Superior temporal gyrus (tissue), 1 donor: ENCODE measurements at regions not wholly inside any gene's neighbourhood (a gene's known extent, or its start where the extent isn't known, plus 50 kb on each side); places are given as distances from the start of the nearest gene placed in this dataset.

Experiments used
- DNase-seq: peaks from one replicate; pipeline ENCODE4 v3.0.0-alpha.2; 2016; ENCODE audit errors: extremely low spot score

DNA sequence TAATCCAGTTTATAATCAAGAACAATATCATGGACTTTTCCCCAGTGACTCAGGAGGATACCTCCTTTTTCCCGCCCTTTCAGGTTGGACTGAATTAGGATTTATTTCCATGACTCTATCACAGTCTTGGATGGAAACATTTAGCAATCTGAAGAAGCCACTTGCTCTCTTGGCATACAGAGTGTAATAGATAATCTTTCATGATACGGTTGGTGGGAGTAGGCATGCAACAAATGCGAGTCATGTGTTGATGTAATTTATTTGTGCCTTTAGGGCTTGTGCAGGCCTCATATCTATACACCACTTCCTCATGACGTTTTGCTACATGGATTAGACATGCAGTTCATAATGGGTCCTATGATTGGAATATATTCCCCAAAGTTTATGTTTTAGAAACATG lies 54.2 kb upstream of the MCTP2 start:
- DNase-seq = no peak

DNA sequence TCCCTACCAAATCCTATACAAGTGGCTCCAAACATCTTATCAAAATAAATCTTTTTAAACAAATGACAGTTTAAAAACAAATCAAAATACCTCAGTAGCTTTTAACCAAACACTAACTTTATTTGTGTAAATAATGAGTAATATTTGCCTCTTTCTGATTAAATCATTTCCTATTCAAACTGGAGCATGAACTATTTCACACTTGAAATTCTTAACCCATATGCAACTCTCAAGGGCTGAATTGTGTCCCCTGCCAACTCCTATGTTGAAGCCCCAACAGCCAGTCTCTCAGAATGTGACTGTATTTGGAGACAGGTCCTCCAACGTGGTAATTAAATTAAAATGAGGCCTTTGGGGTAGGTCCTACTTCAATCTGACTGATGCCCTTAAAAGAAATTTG lies 55.9 kb upstream of the MCTP2 start:
- DNase-seq = no peak

DNA sequence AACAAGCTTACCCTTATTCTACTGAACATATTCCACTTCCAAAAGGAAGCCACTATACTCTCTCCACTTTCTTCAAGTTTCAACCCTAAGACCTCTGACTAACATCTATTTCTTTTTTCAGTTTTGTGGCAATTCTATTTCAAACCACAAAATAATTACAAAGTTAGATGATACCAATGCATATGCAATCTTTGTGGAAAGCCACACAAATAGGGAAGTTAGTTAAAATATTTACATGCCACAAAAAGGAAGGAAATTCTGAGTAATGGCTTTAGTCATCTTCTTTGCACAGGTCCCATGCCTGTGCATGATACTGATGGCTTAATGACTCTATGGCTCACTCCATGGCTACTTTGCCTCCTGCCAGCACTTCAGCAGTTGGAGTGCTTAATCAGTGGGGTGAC lies 57.0 kb upstream of the MCTP2 start:
- no peak for DNase-seq

DNA sequence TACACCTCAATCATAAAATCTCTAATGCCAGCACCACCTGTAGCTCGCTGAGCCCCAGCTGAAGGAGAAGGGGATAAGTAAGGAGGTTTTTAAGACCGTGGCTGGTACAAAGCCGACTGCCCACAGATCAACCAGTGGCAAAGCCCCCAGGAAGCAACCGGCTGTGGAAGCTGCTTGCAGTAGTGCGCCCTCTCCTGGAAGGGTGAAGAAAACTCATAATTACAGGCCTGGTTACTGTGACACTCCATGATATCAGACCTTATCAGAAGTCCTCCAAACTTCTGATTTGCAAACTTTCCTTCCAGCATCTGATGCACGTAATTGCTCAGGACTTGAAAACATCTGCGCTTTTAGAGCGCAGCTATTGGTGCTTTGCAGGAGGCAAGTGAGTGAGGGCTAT lies 63.1 kb upstream of the MCTP2 start:
- no peak for DNase-seq

DNA sequence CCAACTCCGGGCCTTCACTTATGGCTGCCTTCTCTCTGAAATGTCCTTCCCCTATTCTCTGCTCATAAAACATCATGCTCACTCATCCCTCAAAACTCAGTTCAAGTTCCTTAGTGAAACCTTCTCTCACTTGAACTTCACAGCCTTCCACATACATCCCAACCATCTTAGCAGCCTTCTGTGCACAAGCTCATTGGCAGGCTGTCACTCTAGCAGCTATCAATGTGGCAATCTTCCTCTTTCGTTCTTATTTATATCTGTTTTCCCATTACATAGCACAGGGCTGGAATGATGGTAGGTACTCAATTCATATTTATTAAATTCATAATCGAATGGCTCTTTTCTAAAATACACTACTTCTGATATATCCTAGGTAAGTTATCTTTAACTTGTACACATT lies 66.4 kb upstream of the MCTP2 start:
- DNase-seq = peak; percentile 9

DNA sequence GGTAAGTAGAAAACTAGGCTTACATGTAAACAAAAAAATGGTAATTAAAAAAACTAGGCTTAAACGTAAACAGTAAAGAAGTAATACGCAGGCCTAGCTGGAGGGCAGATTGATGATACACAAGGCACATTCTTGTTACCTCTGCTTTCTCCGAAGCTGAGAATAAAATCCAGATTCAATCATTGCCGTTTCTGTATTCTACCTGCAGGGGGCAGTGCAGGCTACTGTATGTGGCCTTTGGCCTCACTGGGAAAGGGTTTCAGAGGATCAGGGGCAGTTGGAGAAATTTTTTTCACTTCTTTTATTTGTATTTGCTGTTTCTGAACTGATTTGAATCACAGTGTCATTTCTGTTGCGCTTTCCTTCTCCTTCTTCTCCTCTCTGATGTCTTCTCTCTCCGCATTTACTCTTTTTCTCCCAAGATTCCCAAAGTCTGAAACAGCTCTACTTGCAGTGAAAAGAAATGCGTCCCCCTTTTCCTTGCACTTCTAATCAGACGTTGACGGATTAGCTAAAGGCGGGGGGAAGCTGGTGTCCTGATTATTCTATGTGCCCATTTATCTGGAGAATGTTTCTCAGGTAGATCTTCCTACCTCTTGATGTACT lies 67.1 kb upstream of the MCTP2 start:
- peak; percentile 78 for DNase-seq

DNA sequence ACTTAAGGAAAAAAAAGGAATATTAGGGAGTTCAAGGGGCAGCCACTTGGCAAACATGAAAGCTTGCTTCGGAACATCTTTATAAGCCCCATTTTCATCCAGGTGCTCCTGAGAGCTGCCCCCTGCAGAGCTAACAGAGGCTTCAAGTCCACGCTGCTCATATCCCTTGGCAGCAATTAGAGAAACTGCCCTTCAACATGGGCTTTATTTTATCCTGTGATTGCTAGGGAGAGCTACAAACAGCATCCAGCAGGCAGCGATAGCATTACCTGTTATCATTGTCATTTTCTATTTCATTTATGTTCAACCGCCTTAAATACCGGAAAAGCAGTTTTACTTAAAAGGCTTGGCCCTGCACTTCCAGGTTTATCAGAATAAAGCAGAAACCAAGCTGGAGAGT lies 68.4 kb upstream of the MCTP2 start:
- DNase-seq = no peak

DNA sequence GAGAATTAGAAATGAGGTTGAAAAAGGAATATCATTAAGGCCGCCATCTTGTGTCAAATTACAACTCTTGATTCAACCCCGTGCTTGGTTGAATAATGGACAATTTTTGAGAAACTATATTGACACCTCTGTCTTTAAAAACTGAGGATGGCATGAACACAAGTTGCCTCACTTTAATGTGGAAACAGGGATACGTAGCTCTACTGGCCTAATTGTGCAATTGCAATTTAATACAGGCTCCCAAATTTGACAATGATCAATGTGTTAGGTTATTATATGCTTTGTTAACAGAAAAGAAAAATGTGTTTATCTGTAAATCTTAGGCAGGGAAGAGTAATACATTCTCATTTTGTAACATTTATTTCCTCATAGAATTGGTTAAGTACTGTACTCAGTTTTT lies 77.1 kb upstream of the MCTP2 start:
- DNase-seq = no peak

DNA sequence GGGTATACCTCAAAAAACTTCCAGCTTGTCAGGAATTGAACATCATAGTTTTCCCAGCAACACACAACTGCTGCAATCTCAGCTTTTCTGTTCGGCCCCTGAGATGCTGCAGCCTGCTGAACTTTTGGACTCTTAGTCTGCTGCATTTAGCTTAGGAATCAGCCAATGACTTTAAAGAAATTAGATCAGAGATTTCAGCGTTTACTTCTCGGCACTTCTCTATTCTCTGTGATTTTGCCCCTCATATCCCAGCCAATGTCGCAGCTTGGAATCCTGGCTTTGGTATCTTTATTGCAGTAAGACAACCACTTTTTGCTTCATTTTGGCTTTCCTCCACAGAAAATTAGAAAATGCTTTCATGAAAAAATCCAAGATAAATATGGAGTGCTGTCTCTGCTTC lies 86.3 kb upstream of the MCTP2 start:
- no peak for DNase-seq

DNA sequence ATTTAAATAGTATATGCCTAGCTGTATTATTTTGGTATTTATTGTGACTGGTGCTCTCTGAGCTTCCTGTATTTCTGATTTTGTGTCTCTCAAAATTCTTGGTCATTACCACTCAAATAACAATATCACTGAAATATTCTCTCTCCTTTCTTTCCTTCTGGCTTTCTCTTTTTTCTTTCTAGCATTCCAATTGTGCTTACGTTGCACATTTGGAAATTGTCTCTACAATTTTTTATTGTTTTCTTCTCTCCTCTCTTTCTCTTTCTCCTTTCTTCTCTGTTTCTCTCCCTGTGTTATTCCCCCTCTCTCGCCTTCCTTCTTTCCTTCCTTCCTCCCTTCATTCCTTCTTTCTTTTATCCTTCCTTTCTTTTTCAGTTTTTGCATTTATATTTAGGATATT lies 89.6 kb upstream of the MCTP2 start:
- DNase-seq = no peak

DNA sequence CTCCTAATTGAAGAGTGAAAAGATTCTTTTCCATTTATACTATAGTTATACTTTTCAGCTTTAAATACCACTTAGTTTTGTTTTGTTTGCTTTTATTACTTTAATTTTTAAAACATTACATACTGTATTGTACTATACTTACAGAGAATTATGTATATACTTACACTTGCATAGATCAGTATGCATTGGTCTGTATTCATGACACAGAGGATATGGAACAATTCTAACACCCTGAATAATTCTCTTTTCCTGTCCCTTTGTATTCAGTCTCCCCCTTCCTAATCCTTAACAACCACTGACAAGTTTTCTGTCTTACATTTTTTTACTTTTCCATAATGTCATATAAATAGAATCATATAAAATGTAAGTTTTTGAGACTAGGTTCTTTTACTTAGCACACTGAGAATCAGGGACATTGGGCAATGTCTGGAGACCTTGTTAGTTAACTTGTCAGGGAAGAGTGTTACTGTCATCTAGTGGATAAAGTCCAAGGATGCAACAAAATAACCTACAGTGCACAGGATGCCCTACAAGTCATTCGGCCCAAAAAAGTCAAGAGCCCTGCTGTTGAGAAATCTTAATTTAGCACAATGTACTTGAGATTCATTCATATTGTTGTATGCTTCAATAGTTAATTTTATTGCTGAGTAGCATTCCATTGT lies 95.7 kb upstream of the MCTP2 start:
- DNase-seq = no peak

DNA sequence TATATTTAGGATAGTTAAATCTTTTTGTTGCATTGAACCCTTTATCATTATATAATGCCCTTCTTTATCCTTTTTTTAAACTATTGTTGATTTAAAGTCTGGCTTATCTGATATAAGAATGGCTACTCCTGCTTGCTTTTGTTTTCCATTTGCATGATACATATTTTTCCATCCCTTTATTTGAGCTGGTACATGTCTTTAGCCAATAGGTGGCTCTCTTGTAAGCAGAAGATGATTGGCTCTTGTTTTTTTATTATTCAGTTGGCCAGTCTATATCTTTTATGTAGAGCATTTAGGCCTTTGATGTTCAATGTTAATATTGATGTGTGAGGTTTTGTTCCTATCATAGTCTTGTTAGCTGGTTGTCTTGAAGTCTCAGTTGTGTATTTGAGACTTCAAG lies 99.5 kb upstream of the MCTP2 start:
- no peak for DNase-seq

DNA sequence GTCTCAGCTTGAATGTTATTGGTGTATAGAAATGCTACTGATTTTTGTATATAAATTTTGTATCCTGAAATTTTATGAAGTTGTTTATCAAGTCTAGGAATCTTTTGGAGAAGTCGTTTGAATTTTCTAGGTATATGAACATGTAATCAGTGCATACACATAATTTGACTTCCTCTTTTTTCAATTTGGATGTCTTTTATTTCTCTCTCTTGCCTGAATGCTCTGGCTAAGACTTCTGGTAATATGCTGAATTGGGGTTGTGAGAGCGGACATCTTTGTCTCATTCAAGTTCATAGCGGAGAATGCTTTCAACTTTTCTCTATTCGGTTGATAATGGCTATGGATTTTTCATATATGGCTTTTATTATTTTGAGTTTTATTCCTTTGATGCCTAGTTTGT lies 100.9 kb upstream of the MCTP2 start:
- no peak for DNase-seq

DNA sequence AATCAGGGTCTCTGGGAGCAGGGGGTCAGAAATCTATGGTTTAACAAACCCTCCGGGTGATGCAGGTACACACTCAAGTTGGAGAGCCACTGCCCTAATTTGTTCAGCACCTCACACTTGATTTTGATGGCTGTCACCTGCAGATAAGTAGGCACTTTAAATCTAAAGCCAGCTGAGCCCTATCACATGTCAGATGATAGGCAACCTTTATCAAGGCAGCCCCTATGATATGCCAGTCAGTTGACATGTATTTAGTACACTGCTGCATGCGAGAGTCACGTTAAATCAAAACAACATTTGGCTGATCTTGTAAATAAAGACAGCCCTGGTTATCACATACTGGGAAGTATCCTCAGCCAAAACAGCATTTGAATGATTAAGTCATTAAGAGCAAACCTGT lies 104.4 kb upstream of the MCTP2 start:
- no peak for DNase-seq

DNA sequence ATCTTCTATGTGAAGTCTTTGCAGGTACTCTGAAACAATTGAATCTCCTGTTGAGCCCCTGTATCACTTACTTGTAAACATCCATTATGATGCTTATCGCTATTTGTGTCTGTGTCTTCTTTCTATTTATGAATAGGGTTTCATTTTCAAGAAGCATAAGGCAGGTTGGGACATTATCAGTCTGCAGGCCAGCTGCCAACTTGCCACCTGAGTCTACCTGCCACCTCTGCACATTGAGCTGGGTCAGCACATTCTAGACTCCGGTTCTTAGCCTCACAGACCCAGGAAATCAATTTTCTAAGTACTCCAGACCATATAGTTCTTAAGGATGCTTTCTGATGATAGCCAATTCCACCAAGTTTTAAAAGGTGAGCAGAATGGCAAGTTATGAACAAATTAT lies 105.7 kb upstream of the MCTP2 start:
- no peak for DNase-seq

DNA sequence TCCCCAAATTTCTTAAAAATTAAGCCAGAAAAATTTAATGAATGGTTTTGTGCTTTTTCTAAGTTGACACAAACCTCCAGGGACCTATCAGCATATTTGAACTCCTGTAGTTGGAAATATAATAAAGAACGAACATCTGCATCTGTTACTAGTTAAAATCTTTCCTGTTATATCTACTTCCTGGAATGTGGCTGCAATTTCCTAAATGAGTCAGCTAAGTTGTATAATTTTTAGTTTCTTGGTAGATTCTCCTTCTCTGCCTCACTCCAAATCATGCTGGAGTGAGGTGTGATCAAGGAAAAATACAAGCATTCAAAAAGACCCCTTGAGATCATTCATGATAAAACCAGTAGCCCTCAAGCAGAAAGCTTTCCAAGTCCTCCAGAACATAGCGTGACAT lies 106.2 kb upstream of the MCTP2 start:
- DNase-seq = no peak

DNA sequence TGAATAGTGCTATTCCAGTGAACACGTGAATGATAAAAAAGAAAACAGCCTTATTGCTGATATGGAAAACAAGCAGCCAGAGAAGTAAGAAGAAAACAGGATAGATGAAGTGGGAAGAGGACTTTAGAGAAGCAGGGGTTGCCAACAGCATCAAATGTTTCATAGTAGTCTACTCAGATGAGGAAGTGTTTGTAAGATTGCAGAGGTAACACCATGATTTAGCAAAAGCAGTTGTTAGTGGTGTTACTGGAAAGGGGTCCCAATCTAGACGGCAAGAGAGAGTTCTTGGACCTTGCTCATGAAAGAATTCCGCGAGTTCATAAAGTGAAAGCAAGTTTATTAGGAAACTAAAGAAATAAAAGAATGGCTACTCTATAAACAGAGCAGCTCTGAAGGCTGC lies 108.8 kb upstream of the MCTP2 start:
- DNase-seq = no peak

DNA sequence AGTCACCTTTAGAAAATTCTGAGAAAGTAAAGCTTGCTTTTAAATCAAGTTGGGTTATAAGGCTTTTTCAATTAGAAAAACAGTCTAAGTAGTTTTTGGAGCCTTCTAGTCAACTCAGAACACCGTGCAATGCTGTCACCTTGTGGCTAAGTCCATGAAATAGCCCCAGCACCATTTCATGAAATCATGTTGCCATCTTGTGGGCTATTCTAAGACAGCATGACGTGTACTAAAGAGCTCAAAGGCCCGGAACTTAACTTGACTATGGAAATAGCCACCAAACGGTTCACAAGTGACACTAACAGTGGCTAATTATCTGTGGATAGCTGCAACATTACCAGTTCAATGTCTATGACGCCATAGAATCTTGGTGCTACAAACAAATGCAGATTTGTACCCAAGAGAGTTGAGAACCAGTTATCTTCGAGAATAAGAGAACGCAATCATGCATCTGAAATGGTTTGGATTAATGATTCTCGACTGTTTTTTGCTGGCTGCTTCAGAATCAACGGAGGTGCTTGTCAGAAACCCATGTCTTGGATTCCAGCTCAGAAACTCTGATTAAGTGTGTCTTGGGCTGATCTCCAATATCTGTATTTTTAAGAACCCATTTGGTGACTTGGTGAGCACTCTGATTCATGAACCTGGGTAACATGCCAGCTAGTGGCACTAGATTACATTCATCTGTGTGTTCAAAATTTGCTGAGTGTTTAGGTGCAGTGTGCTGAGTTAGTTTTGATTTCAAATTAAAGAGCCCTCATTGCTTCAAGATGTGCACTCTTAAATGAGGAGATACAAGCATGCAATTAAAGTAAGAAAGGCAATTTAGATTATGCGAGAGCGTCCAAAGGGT lies 111.2 kb upstream of the MCTP2 start:
- peak; percentile 96 for DNase-seq

DNA sequence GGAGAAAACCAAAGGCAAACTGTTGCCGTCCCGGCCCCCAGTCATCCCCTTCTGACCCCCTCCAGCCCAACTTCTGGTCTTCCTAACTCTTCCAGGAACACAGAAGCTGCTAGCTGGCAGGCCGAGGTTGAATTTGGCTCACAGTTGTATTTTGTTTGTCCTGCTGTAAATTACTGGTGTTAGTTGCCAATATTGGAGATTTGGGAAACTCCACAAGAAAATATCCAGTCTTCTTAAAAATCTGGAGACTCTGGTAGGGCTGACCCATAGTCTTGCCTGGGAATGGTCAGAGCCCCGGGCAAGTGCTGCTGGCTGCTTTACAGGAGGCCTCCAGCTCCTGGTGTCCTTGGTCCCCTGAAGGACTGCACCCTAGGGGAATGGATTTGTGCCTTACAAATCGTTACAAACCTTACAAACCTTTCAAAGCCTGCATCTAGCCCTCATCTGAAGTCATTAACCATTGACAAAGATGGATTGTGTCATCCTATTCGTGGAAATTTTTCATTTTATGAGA lies 112.0 kb upstream of the MCTP2 start:
- peak; percentile 14 for DNase-seq

DNA sequence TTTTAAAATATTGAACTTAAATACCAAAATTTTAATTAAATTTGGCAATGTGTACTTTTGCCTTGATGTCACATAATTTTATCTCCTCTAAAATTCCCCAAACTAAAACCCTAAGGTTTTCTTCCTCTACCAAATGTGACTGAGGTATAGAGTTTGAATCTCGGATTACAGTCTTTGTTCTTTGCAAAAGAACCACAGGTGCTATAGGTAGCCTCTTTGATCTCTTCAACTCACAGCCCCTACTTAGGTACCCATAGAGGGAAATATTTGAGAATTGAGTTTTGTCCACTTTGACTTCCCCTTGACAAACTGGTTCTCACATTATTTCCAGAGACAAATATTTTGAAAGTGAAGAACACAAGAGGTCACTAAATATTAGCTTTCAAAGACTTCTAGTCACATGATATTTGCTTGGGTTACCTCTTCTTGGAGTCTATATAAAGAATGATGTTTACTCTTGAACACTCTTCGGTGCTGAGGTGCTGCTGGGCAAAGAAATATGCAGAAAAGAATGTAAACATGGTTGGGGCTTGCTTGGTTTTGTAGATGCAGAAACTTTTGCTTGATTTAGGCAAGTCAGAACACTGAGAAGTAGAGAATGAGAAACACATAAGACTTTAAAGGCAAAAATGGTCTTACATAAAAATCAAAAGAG lies 120.8 kb upstream of the MCTP2 start:
- DNase-seq = no peak

DNA sequence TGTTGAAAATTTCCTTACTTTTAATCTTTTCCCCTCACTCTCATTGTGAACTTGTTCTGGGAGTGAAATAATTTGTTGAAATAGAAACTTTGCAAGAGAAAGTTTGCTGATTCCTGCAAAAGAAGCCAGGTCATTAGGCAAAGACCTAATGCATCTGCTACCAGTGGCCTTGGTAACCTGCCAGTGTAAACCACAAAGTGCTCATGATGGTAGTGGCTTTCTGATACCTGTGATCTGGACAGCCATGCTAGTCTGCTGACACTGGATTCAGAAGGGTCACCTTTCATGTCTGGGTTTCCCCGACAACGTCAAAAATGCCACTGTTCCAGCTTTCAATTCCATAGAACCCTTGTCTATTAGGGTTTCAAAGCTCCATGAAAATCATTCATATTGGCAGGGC lies 123.7 kb upstream of the MCTP2 start:
- DNase-seq = no peak

DNA sequence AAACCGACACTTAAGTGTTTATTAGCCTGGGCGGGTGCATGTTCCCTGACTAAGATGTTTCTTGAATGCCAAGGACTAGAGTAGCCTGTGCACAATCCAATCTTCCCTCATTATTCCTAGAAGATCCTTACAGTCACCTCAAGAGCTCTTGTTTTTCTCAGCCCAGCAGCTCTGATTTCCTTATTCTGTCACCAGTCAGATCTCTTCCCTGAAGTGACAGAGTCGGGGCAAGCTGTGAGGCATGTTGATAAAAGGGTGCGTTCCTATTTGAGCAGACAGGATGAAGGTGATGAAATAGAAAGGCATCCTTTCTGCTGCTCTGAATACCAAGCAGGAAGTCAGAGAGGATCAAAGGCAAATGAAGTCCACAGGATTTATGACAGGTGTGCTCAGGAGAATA lies 125.6 kb upstream of the MCTP2 start:
- no peak for DNase-seq
